ENCODE measurements at regions not wholly inside any gene's neighbourhood (a gene's known extent, or its start where the extent isn't known, plus 50 kb on each side); places are given as distances from the start of the nearest gene placed in this dataset.

GRCh38 chr6:170183521-170183920 lies 107.4 kb downstream of the DLL1 start:
- DNase-seq (ENCODE audit: low read depth), result no peak
- TF ChIP-seq, protein P1, sequence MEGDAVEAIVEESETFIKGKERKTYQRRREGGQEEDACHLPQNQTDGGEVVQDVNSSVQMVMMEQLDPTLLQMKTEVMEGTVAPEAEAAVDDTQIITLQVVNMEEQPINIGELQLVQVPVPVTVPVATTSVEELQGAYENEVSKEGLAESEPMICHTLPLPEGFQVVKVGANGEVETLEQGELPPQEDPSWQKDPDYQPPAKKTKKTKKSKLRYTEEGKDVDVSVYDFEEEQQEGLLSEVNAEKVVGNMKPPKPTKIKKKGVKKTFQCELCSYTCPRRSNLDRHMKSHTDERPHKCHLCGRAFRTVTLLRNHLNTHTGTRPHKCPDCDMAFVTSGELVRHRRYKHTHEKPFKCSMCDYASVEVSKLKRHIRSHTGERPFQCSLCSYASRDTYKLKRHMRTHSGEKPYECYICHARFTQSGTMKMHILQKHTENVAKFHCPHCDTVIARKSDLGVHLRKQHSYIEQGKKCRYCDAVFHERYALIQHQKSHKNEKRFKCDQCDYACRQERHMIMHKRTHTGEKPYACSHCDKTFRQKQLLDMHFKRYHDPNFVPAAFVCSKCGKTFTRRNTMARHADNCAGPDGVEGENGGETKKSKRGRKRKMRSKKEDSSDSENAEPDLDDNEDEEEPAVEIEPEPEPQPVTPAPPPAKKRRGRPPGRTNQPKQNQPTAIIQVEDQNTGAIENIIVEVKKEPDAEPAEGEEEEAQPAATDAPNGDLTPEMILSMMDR (IDR thresholded peaks at IDR 0.05; ENCODE audit: insufficient read depth, low read length, severe bottlenecking), result no peak
- no peak overlapping the region for H3K4me3 ChIP-seq (ENCODE audit: low read depth, low read length)
- no peak for FAIRE-seq
- H3K36me3 ChIP-seq (ENCODE audit: control insufficient read depth, insufficient read depth, low read length), result no peaks in the 10 kb centered on the region
- no peaks in the 10 kb centered on the region for H3K27me3 ChIP-seq (ENCODE audit: control insufficient read depth, insufficient read depth, low read length)

GRCh38 chr6:170182781-170183120 lies 108.1 kb downstream of the DLL1 start:
- FAIRE-seq, result no peak
- TF ChIP-seq, protein P1 (IDR thresholded peaks at IDR 0.05; ENCODE audit: insufficient read depth, low read length, severe bottlenecking), result no peak
- Histone ChIP-seq H3K27me3 (ENCODE audit: control insufficient read depth, insufficient read depth, low read length) (no peaks in the 10 kb centered on the region), H3K4me3 (ENCODE audit: low read depth, low read length) (no peak overlapping the region), H3K36me3 (ENCODE audit: control insufficient read depth, insufficient read depth, low read length) (no peaks in the 10 kb centered on the region)
- DNase-seq (ENCODE audit: low read depth), result no peak

DNA sequence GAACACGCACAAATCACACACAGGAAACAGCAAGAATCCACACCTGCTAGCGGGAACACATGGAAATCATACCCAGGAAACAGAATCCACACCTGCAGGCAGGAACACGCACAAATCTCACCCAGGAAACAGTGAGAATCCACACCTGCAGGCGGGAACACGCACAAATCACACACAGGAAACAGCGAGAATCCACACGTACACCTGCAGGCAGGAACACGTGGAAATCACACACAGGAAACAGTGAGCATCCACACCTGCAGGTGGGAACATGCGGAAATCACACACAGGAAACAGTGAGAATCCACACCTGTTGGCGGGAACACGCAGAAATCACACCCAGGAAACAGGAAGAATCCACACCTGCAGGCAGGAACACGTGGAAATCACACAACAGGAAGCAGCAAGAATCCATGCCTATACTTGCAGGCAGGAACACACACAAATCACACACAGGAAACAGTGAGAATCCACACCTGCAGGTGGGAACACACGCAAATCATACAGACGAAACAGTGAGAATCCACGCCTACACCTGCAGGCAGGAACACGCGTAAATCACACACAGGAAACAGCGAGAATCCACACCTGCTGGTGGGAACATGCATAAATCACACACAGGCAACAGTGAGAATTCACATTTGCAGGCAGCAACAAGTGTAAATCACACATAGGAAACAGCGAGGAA lies 108.6 kb downstream of the DLL1 start:
- H3K36me3 ChIP-seq (ENCODE audit: control insufficient read depth, insufficient read depth, low read length), result no peaks in the 10 kb centered on the region
- H3K27me3 ChIP-seq (ENCODE audit: control insufficient read depth, insufficient read depth, low read length), result no peaks in the 10 kb centered on the region
- FAIRE-seq (peak; percentile 73), DNase-seq (ENCODE audit: low read depth) (no peak)
- TF ChIP-seq, protein P1 (IDR thresholded peaks at IDR 0.05; ENCODE audit: insufficient read depth, low read length, severe bottlenecking), result no peak
- H3K4me3 ChIP-seq (ENCODE audit: low read depth, low read length), result no peak overlapping the region

GRCh38 chr6:170181338-170181690 lies 109.6 kb downstream of the DLL1 start:
- H3K4me3 ChIP-seq (ENCODE audit: low read depth, low read length), result no peak overlapping the region
- H3K27me3 ChIP-seq (ENCODE audit: control insufficient read depth, insufficient read depth, low read length), result no peaks in the 10 kb centered on the region
- DNase-seq (ENCODE audit: low read depth) (no peak), FAIRE-seq (peak; percentile 64)
- TF ChIP-seq, protein P1 (IDR thresholded peaks at IDR 0.05; ENCODE audit: insufficient read depth, low read length, severe bottlenecking), result no peak
- H3K36me3 ChIP-seq (ENCODE audit: control insufficient read depth, insufficient read depth, low read length), result no peaks in the 10 kb centered on the region

GRCh38 chr6:170180671-170181337 lies 110.1 kb downstream of the DLL1 start:
- Histone ChIP-seq H3K36me3 (ENCODE audit: control insufficient read depth, insufficient read depth, low read length) (no peaks in the 10 kb centered on the region), H3K4me3 (ENCODE audit: low read depth, low read length) (no peak overlapping the region), H3K27me3 (ENCODE audit: control insufficient read depth, insufficient read depth, low read length) (no peaks in the 10 kb centered on the region)
- TF ChIP-seq, protein P1 (IDR thresholded peaks at IDR 0.05; ENCODE audit: insufficient read depth, low read length, severe bottlenecking), result no peak
- FAIRE-seq (no peak), DNase-seq (ENCODE audit: low read depth) (no peak)
